ENCODE measurements at regions not wholly inside any gene's neighbourhood (a gene's known extent, or its start where the extent isn't known, plus 50 kb on each side); places are given as distances from the start of the nearest gene placed in this dataset.
"Not testable (repeated sequence)": the region's sequence is repeated elsewhere in the genome, so short reads cannot be mapped to it uniquely, and the experiment has no call there.

DNA sequence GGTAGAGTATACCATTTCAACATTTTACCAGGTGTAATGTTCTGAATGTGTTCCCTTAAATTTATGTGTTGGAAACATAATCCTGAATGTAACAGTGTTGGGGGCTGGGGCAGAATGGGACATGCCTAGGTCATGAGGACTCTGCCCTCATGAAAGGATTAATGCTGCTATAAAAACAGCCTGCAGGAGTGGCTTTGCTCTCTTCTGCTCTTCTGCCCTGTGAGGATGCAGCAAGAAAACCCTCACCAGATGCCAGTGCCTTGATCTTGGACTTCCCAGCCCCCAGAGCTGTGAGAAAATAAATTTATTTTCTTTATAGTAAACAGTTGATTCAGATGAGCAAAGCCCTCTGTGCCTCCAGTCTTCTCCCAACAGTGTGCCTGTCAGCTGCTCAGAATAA is 326.0 kb upstream of the ONECUT1 start:
- DNase-seq = no peak

DNA sequence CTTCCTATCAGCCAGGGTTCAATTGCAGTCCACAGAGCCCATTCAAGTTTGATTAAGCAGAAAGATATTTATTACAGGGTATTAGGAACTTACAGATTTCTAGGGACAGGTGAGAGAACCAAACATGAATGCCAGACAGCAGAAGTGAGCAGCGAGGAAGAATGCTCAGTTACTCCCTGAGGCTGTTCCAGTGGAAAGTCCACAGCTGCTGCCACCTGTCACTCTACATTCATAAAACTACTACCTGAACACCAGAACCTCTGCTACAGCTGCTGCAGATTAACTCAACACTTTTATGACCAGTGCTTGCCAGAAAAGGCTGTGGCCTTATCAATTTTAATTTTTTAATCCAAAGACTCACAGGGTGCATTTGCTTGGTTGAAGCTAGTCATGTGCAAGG is 325.4 kb upstream of the ONECUT1 start:
- no peak for DNase-seq

DNA sequence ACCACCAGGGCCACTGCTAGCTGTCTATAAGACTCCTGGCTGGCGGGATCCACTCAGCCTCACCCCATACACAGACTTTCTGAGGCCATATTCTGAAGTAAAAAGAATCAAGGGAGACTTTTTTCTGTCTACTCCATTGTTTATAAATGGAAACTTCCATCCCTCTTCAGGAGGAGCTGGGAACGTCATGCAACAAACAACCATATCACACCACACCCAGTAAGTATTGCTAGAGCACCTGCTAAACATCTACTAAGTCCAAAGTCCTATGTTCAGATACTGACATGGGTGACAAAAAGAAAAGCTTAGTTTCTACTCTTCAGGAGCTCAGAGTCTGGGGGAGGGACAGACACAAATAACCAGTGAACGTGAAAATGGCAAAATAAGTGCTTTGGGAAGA is 324.8 kb upstream of the ONECUT1 start:
- no peak for DNase-seq

DNA sequence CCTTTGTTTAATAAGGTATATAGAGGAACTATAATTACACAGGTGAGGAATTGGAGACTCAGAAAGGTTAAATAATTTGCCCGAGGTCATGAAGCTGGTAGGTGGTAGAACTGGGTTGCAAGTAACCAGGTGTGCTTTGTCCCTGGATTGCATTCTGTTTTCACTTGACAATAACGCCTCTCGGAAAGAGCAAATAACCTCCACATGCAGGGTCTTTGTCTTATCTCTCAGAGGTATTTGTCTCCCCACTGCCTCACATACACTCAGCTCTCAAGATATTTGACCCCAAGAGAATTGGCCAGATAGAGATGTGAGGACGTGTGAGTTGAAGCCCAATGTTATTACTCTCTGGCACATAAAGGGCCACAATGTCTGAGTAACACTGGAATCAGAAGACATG is 320.9 kb upstream of the ONECUT1 start:
- no peak for DNase-seq

DNA sequence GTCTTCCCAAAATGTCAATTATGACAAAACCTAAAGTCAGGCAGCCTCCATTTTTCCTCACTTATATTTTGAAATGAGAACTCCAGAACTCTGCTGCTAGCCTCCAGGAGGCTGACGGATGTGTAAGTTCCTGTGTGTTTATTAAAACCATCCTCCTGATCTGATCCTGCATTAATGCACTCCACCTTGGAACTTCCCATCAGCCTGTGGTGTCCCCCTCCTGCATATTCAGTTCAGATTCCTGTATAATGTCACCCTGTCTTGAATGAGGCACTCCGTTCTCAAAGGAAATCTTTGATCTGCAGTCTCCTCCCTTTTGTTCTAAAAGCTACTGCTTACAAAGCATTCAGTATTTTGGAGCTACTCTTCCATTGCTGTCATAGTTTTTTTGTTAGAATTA is 318.2 kb upstream of the ONECUT1 start:
- no peak for DNase-seq

DNA sequence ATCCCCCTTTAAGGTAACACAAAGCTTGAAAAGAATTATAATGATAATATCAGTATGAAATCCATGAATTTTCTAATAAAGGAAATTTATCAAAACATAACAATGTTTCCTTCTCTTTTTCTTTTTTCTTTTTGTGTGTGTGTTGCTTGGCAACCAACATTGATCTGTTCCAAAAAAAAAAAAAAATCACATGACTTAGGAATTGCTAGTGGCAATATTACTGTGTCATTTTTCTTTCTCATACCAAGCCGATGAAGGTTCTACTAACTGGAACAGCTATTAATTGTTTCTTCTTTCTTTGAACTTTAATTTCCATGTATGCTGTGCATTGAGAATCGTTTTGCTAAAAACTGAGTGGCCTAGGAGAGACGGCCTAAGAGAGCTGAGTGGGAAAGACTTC is 317.7 kb upstream of the ONECUT1 start:
- DNase-seq = no peak

DNA sequence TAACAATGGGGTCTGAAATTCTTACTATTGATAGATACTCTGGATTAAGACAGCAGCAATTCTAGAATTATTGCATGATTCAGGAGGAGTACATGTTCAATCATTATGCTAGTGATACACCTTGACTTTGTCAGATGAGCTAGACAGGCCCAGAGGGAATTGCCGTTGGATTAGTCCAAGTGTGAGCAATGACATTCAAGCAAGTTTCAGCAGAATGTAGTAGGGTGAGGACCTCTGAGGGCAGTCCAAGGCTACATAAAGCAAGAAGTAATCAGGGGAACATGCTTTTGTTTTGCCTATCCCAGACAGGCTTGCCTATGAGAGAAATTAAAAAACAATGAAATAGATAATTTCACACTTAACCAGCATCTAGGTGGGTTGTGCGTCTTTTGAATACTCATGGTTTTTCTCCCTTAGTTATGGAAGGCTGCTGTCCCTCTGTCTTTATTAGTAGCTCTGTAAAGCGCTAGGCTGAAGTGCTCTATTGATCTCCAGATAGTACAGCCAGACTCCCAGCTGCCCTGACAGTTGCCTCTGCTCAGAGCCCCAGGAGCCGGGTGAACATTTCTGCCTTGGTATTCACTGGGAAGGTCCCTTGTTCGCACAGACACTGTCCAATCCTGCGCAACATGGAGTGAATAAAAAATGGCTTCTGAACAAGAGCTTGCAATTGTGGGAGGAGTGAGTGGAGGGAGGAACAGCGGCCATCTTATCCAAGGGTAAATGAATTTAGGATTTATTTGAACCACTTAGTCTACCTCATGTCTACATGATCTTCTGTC is 316.6 kb upstream of the ONECUT1 start:
- DNase-seq = no peak

DNA sequence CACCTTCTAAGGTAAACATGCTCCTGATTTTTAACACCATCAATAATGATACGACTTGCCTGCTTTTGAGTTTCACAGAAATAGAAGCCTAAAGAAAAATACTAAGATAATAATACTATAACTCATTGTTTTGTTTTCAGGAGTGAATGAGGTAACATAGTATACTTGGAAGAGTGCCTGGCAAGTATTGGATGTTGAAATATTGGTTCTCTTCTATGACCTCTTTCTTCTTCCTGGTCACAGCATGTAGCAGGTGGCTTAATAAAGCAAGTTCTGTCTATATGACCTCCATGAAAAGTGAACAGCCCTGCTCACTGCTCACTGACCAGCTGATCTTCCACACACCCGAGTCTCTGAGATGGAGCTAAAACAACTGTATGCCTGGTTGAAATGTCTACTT is 312.3 kb upstream of the ONECUT1 start:
- no peak for DNase-seq

DNA sequence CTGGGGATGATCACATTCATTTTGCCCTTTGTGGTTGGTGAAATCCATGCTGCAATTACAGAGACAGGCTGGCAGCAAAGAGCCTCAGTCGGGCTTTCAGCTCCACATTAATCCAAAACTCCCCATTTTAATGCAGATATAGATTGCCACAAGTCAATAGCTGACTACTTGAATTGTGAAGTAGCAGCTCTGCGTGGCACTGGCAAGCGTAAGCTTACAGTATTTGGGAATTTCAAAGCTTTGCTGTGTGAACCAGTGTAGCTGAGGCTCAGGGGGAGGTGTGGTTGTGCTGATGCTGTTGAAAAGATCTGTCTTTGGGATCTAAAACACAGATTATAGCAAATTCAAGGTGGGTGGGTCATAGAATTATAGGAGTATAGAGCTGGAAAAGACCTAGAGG is 290.3 kb upstream of the ONECUT1 start:
- DNase-seq = no peak

DNA sequence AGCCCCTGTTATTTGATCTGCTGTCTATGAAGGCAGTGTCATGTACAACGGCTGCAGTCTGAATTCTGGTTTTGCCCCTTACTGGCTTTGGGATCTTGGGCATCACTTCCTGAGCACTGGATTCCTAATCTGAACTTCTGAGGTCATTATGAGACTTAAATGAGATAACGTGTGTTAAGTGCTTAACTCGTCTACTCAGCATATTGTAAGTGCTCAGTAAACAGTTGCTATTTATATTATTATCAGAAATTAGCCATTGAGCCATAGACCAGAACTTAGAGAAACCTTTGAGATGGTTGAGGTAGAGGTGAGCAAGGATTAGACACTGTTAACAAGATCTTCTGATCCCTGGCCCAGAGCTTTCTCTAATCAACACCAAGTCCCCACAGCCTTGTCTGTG is 284.1 kb upstream of the ONECUT1 start:
- no peak for DNase-seq

DNA sequence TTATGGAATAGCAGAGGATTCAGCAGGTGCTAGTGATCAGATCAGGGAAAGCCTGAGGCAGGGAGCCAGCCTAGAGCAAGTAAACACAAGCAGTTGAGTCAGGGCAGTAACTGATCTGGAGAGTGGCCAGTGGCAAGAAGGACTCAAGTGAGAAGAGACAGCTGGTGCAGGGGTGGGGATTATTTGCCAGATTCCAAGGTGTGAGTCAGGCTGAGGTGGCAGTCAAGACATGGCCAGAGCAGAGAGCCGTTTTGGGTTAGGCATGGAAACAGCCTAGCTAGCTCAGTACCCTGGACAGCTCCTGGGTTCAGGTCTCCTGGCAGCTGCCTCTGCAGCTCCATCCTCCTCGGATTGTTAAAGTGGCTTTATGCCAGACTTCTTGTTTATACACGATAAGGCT is 281.9 kb upstream of the ONECUT1 start:
- DNase-seq = no peak

DNA sequence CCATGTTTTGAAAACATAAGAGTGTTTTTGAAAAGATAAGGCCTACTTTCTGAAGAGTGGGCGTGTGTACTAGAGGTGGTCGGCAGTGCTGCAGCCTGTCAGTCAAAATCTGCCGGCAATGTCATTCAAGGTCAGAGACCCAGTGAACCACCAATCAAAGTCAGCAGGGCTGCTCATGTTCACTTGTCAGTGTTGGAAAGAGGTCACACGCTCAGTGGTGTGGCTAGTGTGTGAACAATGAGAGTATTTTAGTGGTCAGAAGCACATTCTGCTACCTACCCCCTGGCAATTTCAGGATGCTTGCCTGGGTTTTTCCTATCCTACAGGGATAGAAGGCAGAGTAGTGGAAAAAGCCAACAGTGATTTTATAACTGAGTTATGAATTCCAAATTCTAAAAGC is 278.5 kb upstream of the ONECUT1 start:
- no peak for DNase-seq

DNA sequence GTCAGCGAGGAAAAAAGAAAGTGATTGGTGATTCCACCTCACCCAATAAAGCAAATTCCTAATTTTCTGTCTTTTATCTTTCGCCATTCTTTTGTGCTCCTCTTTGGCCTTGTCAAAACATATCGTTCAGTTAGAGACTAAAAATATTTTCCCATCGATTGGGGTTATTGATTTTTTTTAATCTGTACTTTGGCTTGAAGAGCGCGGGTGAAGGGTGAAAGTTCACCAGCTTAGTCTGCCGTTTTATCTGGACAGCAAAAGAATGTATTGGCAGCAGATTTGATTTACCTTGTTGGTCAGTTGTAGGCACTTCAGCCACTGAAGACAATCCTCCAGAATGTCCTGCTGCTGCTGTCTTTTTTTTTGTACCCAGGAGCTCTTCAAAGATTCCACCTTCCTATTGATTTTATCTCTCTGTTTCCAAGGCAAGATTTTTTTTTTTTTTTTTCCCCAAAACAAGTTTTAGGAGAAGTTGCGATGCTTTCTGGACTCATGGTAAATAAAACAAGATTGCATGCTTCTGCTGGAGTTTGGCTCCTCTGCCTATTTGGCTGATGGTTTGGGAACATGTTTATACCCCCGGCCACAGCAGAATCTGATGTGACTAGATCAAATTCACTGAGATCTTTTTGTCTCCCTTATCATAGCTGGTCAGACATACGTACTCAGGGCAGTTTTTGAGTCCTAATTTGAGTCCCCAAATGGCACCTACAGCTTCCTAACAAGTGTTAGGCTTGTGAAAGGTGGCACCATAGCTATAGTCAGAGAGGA is 269.3 kb upstream of the ONECUT1 start:
- no peak for DNase-seq

DNA sequence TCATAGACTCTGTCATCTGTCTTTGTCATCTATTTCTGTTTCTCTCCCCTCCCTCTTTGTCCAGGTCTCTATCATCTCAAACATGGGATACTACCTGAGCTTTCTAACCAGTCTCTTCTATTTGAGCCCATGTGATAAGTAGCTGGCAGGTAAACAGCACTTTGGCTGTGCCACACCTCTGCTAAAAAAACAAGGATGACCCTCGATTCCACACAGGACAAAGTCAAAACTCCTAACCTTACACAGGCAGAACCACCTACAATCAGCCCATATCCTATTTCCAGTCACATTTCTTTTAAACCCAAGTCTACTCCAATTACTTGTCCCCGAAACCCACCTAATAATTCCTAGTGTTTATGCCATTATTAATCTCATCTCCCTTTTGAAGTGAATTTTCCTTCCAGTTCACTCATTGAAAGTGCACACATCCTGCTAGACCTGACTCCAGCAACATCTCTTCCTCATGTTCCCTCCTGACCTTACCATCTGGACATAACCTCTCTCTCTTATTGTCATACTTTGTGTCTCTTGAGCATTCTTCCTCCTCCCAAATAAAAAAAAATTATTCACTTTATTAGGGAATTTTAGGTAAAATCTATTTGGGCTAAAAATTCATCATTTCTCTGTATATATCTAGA is 256.1 kb upstream of the ONECUT1 start:
- no peak for DNase-seq

DNA sequence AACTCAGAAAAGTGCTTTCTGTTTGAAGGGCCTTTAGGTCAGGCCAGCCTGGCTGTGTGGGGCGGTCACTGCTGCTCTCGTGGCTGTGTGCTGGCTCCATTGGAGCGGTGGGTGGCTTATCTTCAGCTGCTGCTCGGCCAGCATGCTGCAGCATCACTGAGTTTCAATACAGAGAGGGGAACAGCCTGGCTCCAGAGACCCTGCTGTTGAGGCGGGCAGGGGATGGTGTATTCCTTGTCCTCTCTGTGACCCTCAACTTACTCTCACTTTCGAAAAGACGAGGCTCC is 248.5 kb upstream of the ONECUT1 start:
- DNase-seq = no peak

DNA sequence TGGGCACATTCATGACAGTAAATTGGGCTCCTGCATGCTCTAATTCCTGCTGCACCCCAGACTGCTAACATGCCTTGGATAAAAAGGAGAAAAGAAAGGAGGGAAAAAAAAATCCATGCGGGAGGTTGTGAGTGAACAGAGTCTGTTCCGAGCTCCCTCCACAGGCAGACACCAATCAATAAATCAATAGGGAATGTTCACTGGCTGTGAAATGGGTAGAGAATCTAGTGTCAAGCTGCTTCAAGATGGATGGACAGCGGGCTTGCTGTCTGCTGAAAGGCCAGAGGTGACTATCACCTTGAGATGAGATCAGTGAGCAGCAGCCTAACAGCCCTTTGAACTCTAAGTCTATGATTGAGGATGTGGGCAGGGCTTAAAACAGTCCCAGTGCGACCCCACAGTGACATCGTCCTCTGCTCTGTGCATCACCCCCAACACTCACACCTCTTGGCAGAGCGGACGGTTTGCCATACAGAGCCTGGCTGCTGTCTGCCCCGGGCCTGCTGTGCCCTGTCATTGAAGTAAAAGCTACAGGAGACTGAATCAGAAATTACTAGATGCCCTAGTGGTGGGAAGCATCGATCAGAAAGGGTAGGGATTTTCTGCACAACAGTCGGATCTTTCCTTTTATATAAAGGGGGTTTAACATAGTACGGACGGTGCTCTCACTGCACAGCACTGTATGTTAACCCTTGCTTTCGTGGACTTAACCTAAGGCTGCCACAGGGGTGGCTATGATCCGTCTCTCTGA is 247.9 kb upstream of the ONECUT1 start:
- no peak for DNase-seq

DNA sequence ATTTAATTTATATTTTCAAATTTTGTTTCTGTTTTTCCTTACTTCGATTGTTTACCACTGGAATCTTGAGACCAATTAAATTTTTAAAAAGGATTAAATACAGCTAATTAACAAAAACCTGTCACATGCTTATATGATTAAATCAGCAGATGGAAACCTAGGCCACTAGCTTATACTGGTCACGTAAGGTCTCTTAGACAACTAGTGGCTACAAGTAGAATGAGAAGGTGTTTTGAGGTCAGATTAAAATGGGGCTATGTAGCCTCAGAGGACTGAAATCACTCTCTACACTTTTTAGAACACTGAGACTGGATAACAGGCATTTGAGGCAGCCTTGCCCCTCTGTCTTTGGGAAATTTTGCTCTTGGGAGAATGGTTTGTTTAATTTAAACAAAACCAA is 246.5 kb upstream of the ONECUT1 start:
- no peak for DNase-seq

DNA sequence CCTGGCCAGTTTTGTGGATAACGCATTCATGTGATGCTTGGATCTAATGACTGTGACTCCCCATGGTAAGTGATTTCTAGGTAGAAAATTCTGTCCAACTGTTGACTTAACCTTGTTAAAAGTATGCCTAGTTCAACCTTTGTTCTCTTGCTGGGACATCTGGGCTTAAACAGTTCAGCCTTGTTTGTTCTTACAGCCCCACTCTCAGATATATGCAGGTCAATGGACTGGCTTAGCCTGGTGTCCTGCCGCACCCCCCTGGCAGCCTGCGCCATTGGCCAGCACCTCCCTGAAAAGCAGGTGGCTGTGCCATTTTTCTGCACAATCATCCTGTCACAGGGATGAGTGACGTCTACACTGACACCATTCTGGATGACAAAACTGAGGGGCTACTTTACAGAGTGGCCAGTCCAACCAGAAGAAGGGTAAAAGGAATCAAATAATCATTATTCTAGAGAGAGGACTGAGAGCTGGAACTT is 244.7 kb upstream of the ONECUT1 start:
- DNase-seq = no peak

DNA sequence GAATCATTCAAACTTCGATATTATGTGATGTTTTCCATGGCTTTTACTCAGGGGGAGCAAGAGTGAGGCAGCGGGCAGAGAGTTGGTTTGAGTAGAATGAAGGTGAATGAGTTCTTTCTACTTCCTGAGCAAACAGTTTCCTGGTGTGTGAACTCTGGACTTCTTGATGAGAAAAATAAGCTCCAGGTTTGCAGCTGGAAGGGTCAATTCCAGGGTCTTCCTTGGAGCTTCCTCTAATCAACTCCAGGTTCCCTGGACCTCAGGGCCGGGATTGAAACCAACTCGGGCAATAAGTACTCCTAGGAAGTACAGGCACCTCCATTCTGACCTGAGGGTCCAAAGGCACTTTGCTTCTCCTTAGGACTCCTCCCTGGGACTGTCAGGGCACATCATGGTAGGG is 243.6 kb upstream of the ONECUT1 start:
- no peak for DNase-seq

DNA sequence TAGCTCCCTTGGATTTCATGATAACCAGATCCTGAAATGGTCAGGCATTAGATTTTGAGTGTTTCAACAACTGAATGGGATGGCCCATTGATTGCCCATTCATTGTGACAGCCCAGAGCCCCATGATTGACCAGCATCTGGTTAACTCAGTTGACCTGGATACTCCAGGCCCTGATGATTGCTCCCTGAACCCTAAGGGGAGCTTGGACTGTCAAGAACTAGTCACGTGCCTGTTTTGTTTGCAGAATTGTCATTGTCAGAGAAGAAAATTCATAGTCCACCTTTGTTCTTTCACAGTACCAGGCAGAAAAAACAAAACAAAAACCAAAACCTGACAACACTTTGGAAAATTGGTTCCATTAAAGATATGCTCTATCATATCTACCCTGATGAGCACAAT is 241.3 kb upstream of the ONECUT1 start:
- DNase-seq = no peak

DNA sequence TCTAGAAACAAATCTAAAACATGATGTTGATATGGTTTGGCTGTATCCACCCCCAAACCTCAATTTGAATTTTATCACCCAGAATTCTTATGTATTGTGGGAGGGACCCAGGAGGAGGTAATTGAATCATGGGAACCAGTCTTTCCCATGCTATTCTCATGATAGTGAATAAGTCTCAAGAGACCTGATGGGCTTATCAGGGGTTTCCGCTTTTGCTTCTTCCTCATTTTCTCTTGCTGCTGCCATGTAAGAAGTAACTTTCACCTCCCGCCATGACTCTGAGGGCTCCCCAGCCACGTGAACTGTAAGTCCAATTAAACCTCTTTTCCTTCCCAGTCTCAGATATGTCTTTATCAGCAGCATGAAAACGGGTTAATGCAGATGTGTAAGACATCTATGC is 232.7 kb upstream of the ONECUT1 start:
- no peak for DNase-seq

DNA sequence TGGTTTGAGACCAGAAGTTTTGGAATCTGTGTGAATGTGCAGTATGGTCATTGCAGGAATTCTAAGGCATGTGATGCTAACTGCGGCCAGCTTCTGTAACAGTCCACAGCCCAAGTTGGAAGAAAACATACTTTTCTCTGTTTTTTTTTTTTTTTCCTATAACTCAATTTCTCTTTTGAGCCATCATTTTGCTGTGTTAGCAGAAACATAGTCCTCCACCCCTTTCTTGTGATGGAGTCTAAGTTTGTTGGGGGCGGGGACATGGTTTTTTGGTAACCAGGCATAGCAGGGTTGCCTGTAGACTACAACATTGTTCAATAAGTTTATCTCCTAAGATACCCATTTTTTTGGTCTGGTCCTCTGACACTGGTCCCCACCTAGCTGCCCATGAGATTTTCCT is 223.2 kb upstream of the ONECUT1 start:
- no peak for DNase-seq

DNA sequence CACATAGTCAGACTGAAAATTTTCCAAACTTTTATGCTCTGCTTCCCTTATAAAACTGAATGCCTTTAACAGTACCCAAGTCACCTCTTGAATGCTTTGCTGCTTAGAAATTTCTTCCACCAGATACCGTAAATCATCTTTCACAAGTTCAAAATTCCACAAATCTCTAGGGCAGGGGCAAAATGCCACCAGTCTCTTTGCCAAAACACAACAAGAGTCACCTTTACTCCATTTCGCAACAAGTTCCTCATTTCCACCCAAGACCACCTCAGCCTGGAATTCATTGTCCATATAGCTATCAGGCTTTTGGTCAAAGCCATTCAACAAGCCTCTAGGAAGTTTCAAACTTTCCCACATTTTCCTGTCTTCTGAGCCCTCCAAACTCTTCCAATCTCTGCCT is 221.6 kb upstream of the ONECUT1 start:
- not testable (repeated sequence) for DNase-seq

DNA sequence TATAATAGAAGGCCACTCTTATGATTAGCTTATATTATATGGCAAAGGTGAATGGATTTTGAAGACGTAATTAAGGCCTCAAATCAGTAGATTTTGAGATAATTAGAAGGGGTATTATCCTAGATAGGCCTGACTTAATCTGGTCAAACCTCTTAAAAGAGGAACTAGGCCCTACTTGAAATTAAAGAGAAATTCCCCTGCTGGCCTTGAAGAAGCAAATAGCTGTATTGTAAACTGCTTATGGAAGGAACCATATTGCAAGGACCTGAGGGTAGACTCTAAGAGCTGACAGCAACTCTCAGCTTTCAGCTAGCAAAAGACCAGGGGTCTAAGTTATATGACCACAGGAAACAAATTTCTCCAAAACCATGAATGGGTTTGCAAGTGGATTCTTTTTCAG is 219.0 kb upstream of the ONECUT1 start:
- no peak for DNase-seq
